LHCN-M2 (cell line): ENCODE measurements at regions not wholly inside any gene's neighbourhood (a gene's known extent, or its start where the extent isn't known, plus 50 kb on each side); places are given as distances from the start of the nearest gene placed in this dataset.

Experiments
- DNase-seq: peaks from one replicate; pipeline ENCODE4 v3.0.0-alpha.2; 2012; ENCODE audit warnings: low read depth

GRCh38 chr12:87930033-87930432 is 99.2 kb downstream of the C12orf50 start:
- DNase-seq: peak; percentile 82

GRCh38 chr12:87929346-87929745 is 99.9 kb downstream of the C12orf50 start:
- peak; percentile 34 for DNase-seq

- peak; percentile 68 for DNase-seq
Observed at GRCh38 chr12:87928031-87928430, 101.2 kb downstream of the C12orf50 start.

GRCh38 chr12:87925021-87925420 is 104.2 kb downstream of the C12orf50 start:
- no peak for DNase-seq

- DNase-seq: peak; percentile 58
Observed at GRCh38 chr12:87924149-87924548, 105.1 kb downstream of the C12orf50 start.

- DNase-seq: peak; percentile 54
Observed at GRCh38 chr12:87923361-87923760, 105.8 kb downstream of the C12orf50 start.

- peak; percentile 89 for DNase-seq
Observed at GRCh38 chr12:87922736-87923135, 106.5 kb downstream of the C12orf50 start.

- DNase-seq: no peak
Observed at GRCh38 chr12:87921621-87922020, 107.6 kb downstream of the C12orf50 start.

GRCh38 chr12:87920139-87920538 is 109.1 kb downstream of the C12orf50 start:
- DNase-seq: no peak

GRCh38 chr12:87901457-87901856 is 127.7 kb downstream of the C12orf50 start:
- no peak for DNase-seq

GRCh38 chr12:87897662-87898061 is 131.5 kb downstream of the C12orf50 start:
- DNase-seq: no peak

GRCh38 chr12:87883806-87884205 is 145.4 kb downstream of the C12orf50 start:
- no peak for DNase-seq

GRCh38 chr12:87879141-87879540 is 150.1 kb downstream of the C12orf50 start:
- DNase-seq: no peak

GRCh38 chr12:87870493-87871460 is 158.4 kb downstream of the C12orf50 start:
- DNase-seq: no peak

- DNase-seq: peak; percentile 49
Observed at GRCh38 chr12:87870061-87870460, 159.1 kb downstream of the C12orf50 start.

GRCh38 chr12:87866578-87867292 is 162.5 kb downstream of the C12orf50 start:
- peak; percentile 41 for DNase-seq

- DNase-seq: no peak
Observed at GRCh38 chr12:87861791-87862190, 167.4 kb downstream of the C12orf50 start.

GRCh38 chr12:87853448-87854003 is 175.7 kb downstream of the C12orf50 start:
- DNase-seq: no peak

- DNase-seq: no peak
Observed at GRCh38 chr12:87849074-87849473, 180.1 kb downstream of the C12orf50 start.

GRCh38 chr12:87848248-87848868 is 180.8 kb downstream of the C12orf50 start:
- peak; percentile 61 for DNase-seq

GRCh38 chr12:87847147-87847546 is 182.1 kb downstream of the C12orf50 start:
- no peak for DNase-seq

GRCh38 chr12:87846045-87846444 is 183.2 kb downstream of the C12orf50 start:
- DNase-seq: no peak
